ENCODE measurements at regions not wholly inside any gene's neighbourhood (a gene's known extent, or its start where the extent isn't known, plus 50 kb on each side); places are given as distances from the start of the nearest gene placed in this dataset.

DNA sequence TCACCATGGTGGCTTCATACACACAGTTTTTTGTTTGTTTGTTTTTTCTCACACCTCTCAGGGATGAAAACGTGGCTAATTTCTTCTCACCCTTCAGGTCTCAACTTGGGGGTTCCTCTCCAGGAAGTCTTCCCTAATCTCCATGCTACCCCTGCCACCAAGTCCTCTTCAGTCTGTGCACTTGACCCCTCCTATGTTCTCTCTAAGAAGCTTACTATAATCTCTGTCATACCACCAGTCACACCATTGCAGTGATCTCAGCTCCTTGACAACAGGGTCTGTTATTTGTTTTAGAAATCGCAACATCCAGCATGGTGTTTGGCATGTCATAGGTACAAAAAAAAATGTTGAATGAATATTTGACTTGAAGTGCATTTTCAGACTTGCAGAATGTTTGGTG is 83.4 kb downstream of the PRORP start:
- Histone ChIP-seq H3K36me3 (no peaks in the 10 kb centered on the region), H3K27ac (no peak overlapping the region), H3K9me3 (no peaks in the 10 kb centered on the region), H3K4me1 (peaks cover 0 to 11% (median 0%) of the 10 kb centered on the region in 9 donors), H3K27me3 (no peaks in the 10 kb centered on the region), H3K4me3 (no peak overlapping the region)
- ATAC-seq (no peak), DNase-seq (no peak)
- 85 to 88% methylated on average over 2 of the region's 2 CpGs for WGBS, 2 donors
- intact Hi-C loops (cut with DNase I), result no loop called here
- TF ChIP-seq, protein P1, sequence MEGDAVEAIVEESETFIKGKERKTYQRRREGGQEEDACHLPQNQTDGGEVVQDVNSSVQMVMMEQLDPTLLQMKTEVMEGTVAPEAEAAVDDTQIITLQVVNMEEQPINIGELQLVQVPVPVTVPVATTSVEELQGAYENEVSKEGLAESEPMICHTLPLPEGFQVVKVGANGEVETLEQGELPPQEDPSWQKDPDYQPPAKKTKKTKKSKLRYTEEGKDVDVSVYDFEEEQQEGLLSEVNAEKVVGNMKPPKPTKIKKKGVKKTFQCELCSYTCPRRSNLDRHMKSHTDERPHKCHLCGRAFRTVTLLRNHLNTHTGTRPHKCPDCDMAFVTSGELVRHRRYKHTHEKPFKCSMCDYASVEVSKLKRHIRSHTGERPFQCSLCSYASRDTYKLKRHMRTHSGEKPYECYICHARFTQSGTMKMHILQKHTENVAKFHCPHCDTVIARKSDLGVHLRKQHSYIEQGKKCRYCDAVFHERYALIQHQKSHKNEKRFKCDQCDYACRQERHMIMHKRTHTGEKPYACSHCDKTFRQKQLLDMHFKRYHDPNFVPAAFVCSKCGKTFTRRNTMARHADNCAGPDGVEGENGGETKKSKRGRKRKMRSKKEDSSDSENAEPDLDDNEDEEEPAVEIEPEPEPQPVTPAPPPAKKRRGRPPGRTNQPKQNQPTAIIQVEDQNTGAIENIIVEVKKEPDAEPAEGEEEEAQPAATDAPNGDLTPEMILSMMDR (IDR thresholded peaks at IDR 0.05), result no peak

DNA sequence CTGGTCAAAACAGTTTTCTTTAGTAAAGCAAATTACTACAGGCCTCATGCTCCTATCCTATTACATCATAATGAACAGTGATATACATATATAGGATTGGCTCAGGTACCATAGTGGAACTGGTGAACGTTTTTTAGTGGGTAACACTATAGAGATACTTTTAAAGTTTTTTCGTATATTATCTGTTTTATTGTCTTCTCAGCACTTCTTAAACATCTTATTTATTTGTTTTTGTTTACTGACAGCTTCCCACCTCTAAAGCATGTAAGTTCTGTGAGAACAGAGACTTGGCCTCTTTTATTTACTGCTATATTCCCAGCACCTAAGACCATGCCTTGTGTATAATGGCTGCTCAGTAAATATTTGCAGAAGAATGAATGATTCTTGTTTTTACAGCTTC is 81.1 kb upstream of the PSMA6 start:
- Histone ChIP-seq H3K9me3 (no peaks in the 10 kb centered on the region), H3K27ac (no peak overlapping the region), H3K4me3 (no peak overlapping the region), H3K36me3 (no peaks in the 10 kb centered on the region), H3K4me1 (peaks cover 0 to 20% (median 0%) of the 10 kb centered on the region in 9 donors), H3K27me3 (no peaks in the 10 kb centered on the region)
- 89 to 95% methylated on average over 2 of the region's 2 CpGs for WGBS, 2 donors
- TF ChIP-seq, protein P1 (IDR thresholded peaks at IDR 0.05), result no peak
- ATAC-seq, result no peak
- intact Hi-C loops (cut with DNase I), result loop anchor here in 7 of 10 donors (5.0 to 10.0 kb wide), 3 partner anchors 66 to 206 kb away; no protein-coding TSS in a partner anchor
- DNase-seq, result no peak

DNA sequence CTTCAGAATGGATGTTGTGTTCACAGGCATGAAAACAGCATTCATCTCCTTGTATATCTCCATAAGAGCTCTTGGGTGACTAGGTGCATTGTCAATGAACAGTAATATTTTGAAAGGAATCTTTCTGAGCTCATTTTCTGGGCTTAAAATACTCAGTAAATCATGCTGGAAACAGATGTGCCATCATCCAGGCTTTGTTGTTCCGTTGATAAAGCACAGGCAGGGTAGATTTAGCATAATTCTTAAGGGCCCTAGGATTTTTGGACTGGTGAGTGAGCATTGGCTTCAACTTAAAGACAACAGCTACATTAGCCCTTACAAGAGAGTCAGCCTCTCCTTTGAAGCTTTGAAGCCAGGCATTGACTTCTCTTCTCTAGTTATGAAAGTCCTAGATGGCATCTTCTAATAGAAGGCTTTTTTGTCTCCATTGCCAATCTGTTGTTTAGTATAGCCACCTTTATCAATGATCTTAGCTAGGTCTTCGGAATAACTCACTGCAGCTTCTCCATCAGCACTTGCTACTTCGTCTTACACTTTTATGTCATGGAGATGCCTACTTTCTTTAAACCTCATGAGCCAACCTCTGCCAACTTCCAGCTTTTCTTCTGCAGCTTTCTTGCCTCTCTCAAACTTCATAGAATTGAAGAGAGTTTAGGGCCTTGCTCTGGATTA is 79.6 kb upstream of the PSMA6 start:
- H3K27me3 ChIP-seq, result no peaks in the 10 kb centered on the region
- H3K9me3 ChIP-seq, result no peaks in the 10 kb centered on the region
- TF ChIP-seq, protein P1 (IDR thresholded peaks at IDR 0.05), result no peak
- no peak overlapping the region for H3K4me3 ChIP-seq
- DNase-seq (no peak), ATAC-seq (no peak)
- H3K4me1 ChIP-seq, result peaks cover 0 to 20% (median 0%) of the 10 kb centered on the region in 9 donors
- intact Hi-C loops (cut with DNase I), result loop anchor here in 7 of 10 donors (5.0 to 10.0 kb wide), 3 partner anchors 68 to 205 kb away; no protein-coding TSS in a partner anchor
- H3K36me3 ChIP-seq, result no peaks in the 10 kb centered on the region
- H3K27ac ChIP-seq, result no peak overlapping the region
- 91 to 93% methylated on average over 3 of the region's 3 CpGs for WGBS, 2 donors

DNA sequence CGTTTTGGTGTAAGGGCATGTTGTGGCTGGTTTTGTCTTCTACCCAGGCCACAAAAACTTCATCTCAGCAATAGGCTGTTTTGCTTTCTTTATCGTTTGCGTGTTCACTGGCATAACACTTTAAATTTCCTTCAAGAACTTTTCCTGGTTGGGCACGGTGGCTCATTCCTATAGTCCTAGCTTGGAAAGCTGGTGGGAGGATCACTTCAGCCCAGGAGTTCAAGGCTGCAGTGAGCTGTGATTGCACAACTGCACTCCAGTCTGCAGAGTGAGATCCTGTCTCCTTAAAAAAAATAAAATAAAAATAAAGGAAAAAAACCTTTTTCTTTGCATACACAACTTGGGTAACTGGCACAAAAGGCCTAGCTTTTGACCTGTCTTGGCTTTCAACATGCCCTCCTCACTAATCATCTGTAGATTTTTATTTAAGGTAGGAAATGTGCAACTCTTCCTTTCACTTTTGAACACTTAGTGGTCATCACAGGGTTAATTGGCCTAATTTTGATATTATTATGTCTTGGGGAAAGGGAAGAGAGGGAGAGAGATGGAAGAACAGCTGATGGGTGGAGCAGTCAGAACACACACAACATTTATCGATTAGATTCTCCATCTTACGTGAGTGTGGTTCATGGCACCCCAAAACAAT is 78.9 kb upstream of the PSMA6 start:
- ATAC-seq (no peak), DNase-seq (no peak)
- TF ChIP-seq, protein P1 (IDR thresholded peaks at IDR 0.05), result no peak
- H3K9me3 ChIP-seq, result no peaks in the 10 kb centered on the region
- intact Hi-C loops (cut with DNase I), result loop anchor here in 7 of 10 donors (5.0 to 10.0 kb wide), 3 partner anchors 68 to 204 kb away; no protein-coding TSS in a partner anchor
- H3K27me3 ChIP-seq, result no peaks in the 10 kb centered on the region
- no peak overlapping the region for H3K4me3 ChIP-seq
- 91 to 93% methylated on average over 6 of the region's 6 CpGs for WGBS, 2 donors
- H3K4me1 ChIP-seq, result peaks cover 0 to 20% (median 0%) of the 10 kb centered on the region in 9 donors
- H3K27ac ChIP-seq, result no peak overlapping the region
- H3K36me3 ChIP-seq, result no peaks in the 10 kb centered on the region
